ENCODE measurements at regions not wholly inside any gene's neighbourhood (a gene's known extent, or its start where the extent isn't known, plus 50 kb on each side); places are given as distances from the start of the nearest gene placed in this dataset.

- H3K4me1 ChIP-seq, result no peaks in the 10 kb centered on the region
- TF ChIP-seq CTCF (IDR thresholded peaks at IDR 0.05; ENCODE audit: low read depth, low read length), result no peak
- no peaks in the 10 kb centered on the region for H3K36me3 ChIP-seq
- no peaks in the 10 kb centered on the region for H3K9me3 ChIP-seq
- H3K4me3 ChIP-seq (ENCODE audit: low read depth, low read length), result no peak overlapping the region
- DNase-seq, result no peak
- H3K27me3 ChIP-seq, result no peaks in the 10 kb centered on the region
Measured at GRCh38 chr6:156308604-156309003, 468.6 kb upstream of the ARID1B start.

GRCh38 chr6:156306531-156306930 lies 470.6 kb upstream of the ARID1B start:
- Histone ChIP-seq H3K27me3 (no peaks in the 10 kb centered on the region), H3K36me3 (no peaks in the 10 kb centered on the region), H3K4me3 (ENCODE audit: low read depth, low read length) (no peak overlapping the region), H3K9me3 (no peaks in the 10 kb centered on the region), H3K4me1 (no peaks in the 10 kb centered on the region)
- TF ChIP-seq CTCF (IDR thresholded peaks at IDR 0.05; ENCODE audit: low read depth, low read length), result no peak
- no peak for DNase-seq

GRCh38 chr6:156283091-156283490 lies 494.1 kb upstream of the ARID1B start:
- Histone ChIP-seq H3K36me3 (no peaks in the 10 kb centered on the region), H3K9me3 (no peaks in the 10 kb centered on the region), H3K4me1 (peaks cover 23% of the 10 kb centered on the region), H3K27me3 (no peaks in the 10 kb centered on the region), H3K4me3 (ENCODE audit: low read depth, low read length) (no peak overlapping the region)
- peak; percentile 44 for TF ChIP-seq CTCF (IDR thresholded peaks at IDR 0.05; ENCODE audit: low read depth, low read length)
- DNase-seq, result peak; percentile 18

- Histone ChIP-seq H3K9me3 (no peaks in the 10 kb centered on the region), H3K4me1 (peaks cover 23% of the 10 kb centered on the region), H3K27me3 (no peaks in the 10 kb centered on the region), H3K36me3 (no peaks in the 10 kb centered on the region), H3K4me3 (ENCODE audit: low read depth, low read length) (no peak overlapping the region)
- TF ChIP-seq CTCF (IDR thresholded peaks at IDR 0.05; ENCODE audit: low read depth, low read length), result no peak
- DNase-seq, result no peak
Measured at GRCh38 chr6:156282087-156282486, 495.1 kb upstream of the ARID1B start.

- Histone ChIP-seq H3K4me3 (ENCODE audit: low read depth, low read length) (no peak overlapping the region), H3K27me3 (no peaks in the 10 kb centered on the region), H3K36me3 (no peaks in the 10 kb centered on the region), H3K9me3 (no peaks in the 10 kb centered on the region), H3K4me1 (peaks cover 23% of the 10 kb centered on the region)
- DNase-seq, result no peak
- no peak for TF ChIP-seq CTCF (IDR thresholded peaks at IDR 0.05; ENCODE audit: low read depth, low read length)
Measured at GRCh38 chr6:156281266-156281665, 495.9 kb upstream of the ARID1B start.

GRCh38 chr6:156280065-156280464 lies 497.1 kb upstream of the ARID1B start:
- H3K4me3 ChIP-seq (ENCODE audit: low read depth, low read length), result peak overlapping the region; percentile 21
- peak; percentile 86 for DNase-seq
- no peaks in the 10 kb centered on the region for H3K36me3 ChIP-seq
- no peaks in the 10 kb centered on the region for H3K27me3 ChIP-seq
- no peaks in the 10 kb centered on the region for H3K9me3 ChIP-seq
- peaks cover 23% of the 10 kb centered on the region for H3K4me1 ChIP-seq
- TF ChIP-seq CTCF (IDR thresholded peaks at IDR 0.05; ENCODE audit: low read depth, low read length), result no peak

Measured in BE2C (cell line).